ENCODE measurements at regions not wholly inside any gene's neighbourhood (a gene's known extent, or its start where the extent isn't known, plus 50 kb on each side); places are given as distances from the start of the nearest gene placed in this dataset.
A peak's percentile ranks its signal among the peaks of the same experiment; 100 is the strongest.

- Histone ChIP-seq H3K27me3 (ENCODE audit: insufficient read depth, low read depth, severe bottlenecking) (peaks cover 87% of the 10 kb centered on the region), H3K9me3 (ENCODE audit: severe bottlenecking) (no peaks in the 10 kb centered on the region), H3K36me3 (no peaks in the 10 kb centered on the region), H3K4me3 (ENCODE audit: low read depth, low read length) (no peak overlapping the region), H3K27ac (no peak overlapping the region)
- TF ChIP-seq CTCF (IDR thresholded peaks at IDR 0.05; ENCODE audit: low read depth, low read length) = no peak
- DNase-seq = no peak
Measured at GRCh38 chr14:106846218-106846617, 1319.8 kb downstream of the TMEM121 start.

GRCh38 chr14:106848330-106849121 is 1322.1 kb downstream of the TMEM121 start:
- H3K27ac ChIP-seq = no peak overlapping the region
- peaks cover 87% of the 10 kb centered on the region for H3K27me3 ChIP-seq (ENCODE audit: insufficient read depth, low read depth, severe bottlenecking)
- no peak overlapping the region for H3K4me3 ChIP-seq (ENCODE audit: low read depth, low read length)
- no peaks in the 10 kb centered on the region for H3K36me3 ChIP-seq
- no peaks in the 10 kb centered on the region for H3K9me3 ChIP-seq (ENCODE audit: severe bottlenecking)
- 0 out of 2 replicates have a peak, but pooled peaks have one; percentile 6 for TF ChIP-seq CTCF (IDR thresholded peaks at IDR 0.05; ENCODE audit: low read depth, low read length)
- DNase-seq = no peak

- H3K36me3 ChIP-seq = no peaks in the 10 kb centered on the region
- no peak for DNase-seq
- H3K27me3 ChIP-seq (ENCODE audit: insufficient read depth, low read depth, severe bottlenecking) = peaks cover 63% of the 10 kb centered on the region
- TF ChIP-seq CTCF (IDR thresholded peaks at IDR 0.05; ENCODE audit: low read depth, low read length) = no peak
- no peak overlapping the region for H3K4me3 ChIP-seq (ENCODE audit: low read depth, low read length)
- H3K27ac ChIP-seq = no peak overlapping the region
- no peaks in the 10 kb centered on the region for H3K9me3 ChIP-seq (ENCODE audit: severe bottlenecking)
Measured at GRCh38 chr14:106850913-106851825, 1324.8 kb downstream of the TMEM121 start.

- H3K4me3 ChIP-seq (ENCODE audit: low read depth, low read length) = no peak overlapping the region
- TF ChIP-seq CTCF (IDR thresholded peaks at IDR 0.05; ENCODE audit: low read depth, low read length) = peak; percentile 62
- no peak overlapping the region for H3K27ac ChIP-seq
- no peaks in the 10 kb centered on the region for H3K36me3 ChIP-seq
- peak; percentile 73 for DNase-seq
- no peaks in the 10 kb centered on the region for H3K9me3 ChIP-seq (ENCODE audit: severe bottlenecking)
- H3K27me3 ChIP-seq (ENCODE audit: insufficient read depth, low read depth, severe bottlenecking) = peaks cover 52% of the 10 kb centered on the region
Measured at GRCh38 chr14:106872611-106873446, 1346.4 kb downstream of the TMEM121 start.

GRCh38 chr14:106874350-106874749 is 1348.0 kb downstream of the TMEM121 start:
- no peak for DNase-seq
- peaks cover 57% of the 10 kb centered on the region for H3K27me3 ChIP-seq (ENCODE audit: insufficient read depth, low read depth, severe bottlenecking)
- no peaks in the 10 kb centered on the region for H3K36me3 ChIP-seq
- no peak overlapping the region for H3K4me3 ChIP-seq (ENCODE audit: low read depth, low read length)
- H3K9me3 ChIP-seq (ENCODE audit: severe bottlenecking) = no peaks in the 10 kb centered on the region
- no peak overlapping the region for H3K27ac ChIP-seq
- TF ChIP-seq CTCF (IDR thresholded peaks at IDR 0.05; ENCODE audit: low read depth, low read length) = no peak
